ENCODE measurements at regions not wholly inside any gene's neighbourhood (a gene's known extent, or its start where the extent isn't known, plus 50 kb on each side); places are given as distances from the start of the nearest gene placed in this dataset.

- TF ChIP-seq HMGXB4 (CRISPR knock-in tag; IDR thresholded peaks at IDR 0.05; ENCODE audit: borderline replicate concordance): no peak
- TF ChIP-seq CTCF (IDR thresholded peaks at IDR 0.05): no peak
- no peak for TF ChIP-seq FOSL2 (IDR thresholded peaks at IDR 0.05)
- TF ChIP-seq FOSL2 (CRISPR knock-in tag; IDR thresholded peaks at IDR 0.05): no peak
- TF ChIP-seq ZNF302 (CRISPR knock-in tag; IDR thresholded peaks at IDR 0.05): no peak
- TF ChIP-seq MAX (IDR thresholded peaks at IDR 0.05): no peak
- no peak for TF ChIP-seq POLR2A (IDR thresholded peaks at IDR 0.05; ENCODE audit: low read length)
- no peak for TF ChIP-seq BHLHE40 (IDR thresholded peaks at IDR 0.05; ENCODE audit: low read depth, low read length)
- TF ChIP-seq HOXA7 (CRISPR knock-in tag; IDR thresholded peaks at IDR 0.05): no peak
- TF ChIP-seq PHF8 (IDR thresholded peaks at IDR 0.05; ENCODE audit: borderline replicate concordance, low read depth): no peak
Measured at GRCh38 chr12:115335594-115335993, 651.6 kb upstream of the TBX3 start.

Data from A549 (cell line).